ENCODE measurements at regions not wholly inside any gene's neighbourhood (a gene's known extent, or its start where the extent isn't known, plus 50 kb on each side); places are given as distances from the start of the nearest gene placed in this dataset.
"Not testable (repeated sequence)": the region's sequence is repeated elsewhere in the genome, so short reads cannot be mapped to it uniquely, and the experiment has no call there.

GRCh38 chr4:147101678-147102077 lies 156.0 kb upstream of the TTC29 start:
- no peak for DNase-seq

GRCh38 chr4:147102596-147102995 lies 156.9 kb upstream of the TTC29 start:
- DNase-seq = no peak

- peak in 17 of 56 donors; percentile 2 to 46 (median 23) for DNase-seq
These were observed 157.8 kb upstream of the TTC29 start for GRCh38 chr4:147103403-147103946.

GRCh38 chr4:147104768-147105167 lies 159.1 kb upstream of the TTC29 start:
- DNase-seq = no peak

- no peak for DNase-seq
These were observed 162.7 kb upstream of the TTC29 start for GRCh38 chr4:147108409-147108808.

- no peak for DNase-seq
These were observed 164.1 kb upstream of the TTC29 start for GRCh38 chr4:147109800-147110199.

- DNase-seq = no peak
These were observed 165.1 kb upstream of the TTC29 start for GRCh38 chr4:147110473-147111367.

GRCh38 chr4:147112196-147112595 lies 166.5 kb upstream of the TTC29 start:
- not testable (repeated sequence) for DNase-seq

- no peak for DNase-seq
These were observed 171.8 kb upstream of the TTC29 start for GRCh38 chr4:147117431-147117830.

- peak in 1 of 56 donors; percentile 0 for DNase-seq
These were observed 172.9 kb upstream of the TTC29 start for GRCh38 chr4:147118528-147118927.

- DNase-seq = no peak
These were observed 177.0 kb upstream of the TTC29 start for GRCh38 chr4:147122685-147123084.

- DNase-seq = no peak
These were observed 177.5 kb upstream of the TTC29 start for GRCh38 chr4:147123146-147123545.

- DNase-seq = no peak
These were observed 183.1 kb upstream of the TTC29 start for GRCh38 chr4:147128787-147129186.

- DNase-seq = no peak
These were observed 184.0 kb upstream of the TTC29 start for GRCh38 chr4:147129687-147130086.

GRCh38 chr4:147134536-147135210 lies 189.0 kb upstream of the TTC29 start:
- DNase-seq = no peak

GRCh38 chr4:147136310-147136709 lies 190.6 kb upstream of the TTC29 start:
- DNase-seq = no peak

- no peak for DNase-seq
These were observed 191.1 kb upstream of the TTC29 start for GRCh38 chr4:147136751-147137150.

- DNase-seq = no peak
These were observed 191.6 kb upstream of the TTC29 start for GRCh38 chr4:147137280-147137679.

GRCh38 chr4:147138171-147138570 lies 192.5 kb upstream of the TTC29 start:
- DNase-seq = no peak

GRCh38 chr4:147139455-147140198 lies 194.0 kb upstream of the TTC29 start:
- DNase-seq = no peak

- no peak for DNase-seq
These were observed 206.1 kb upstream of the TTC29 start for GRCh38 chr4:147151763-147152162.

Data from amygdala (tissue), 56 donors.